ENCODE measurements at regions not wholly inside any gene's neighbourhood (a gene's known extent, or its start where the extent isn't known, plus 50 kb on each side); places are given as distances from the start of the nearest gene placed in this dataset.

- H3K4me1 Mint-ChIP-seq, result no peaks in the 10 kb centered on the region
- Histone ChIP-seq H3K4me3 (ENCODE audit: low read length) (no peak overlapping the region), H3K36me3 (ENCODE audit: control insufficient read depth, insufficient read depth, low read length) (no peaks in the 10 kb centered on the region), H3K9me3 (ENCODE audit: control insufficient read depth, insufficient read depth, low read length) (no peaks in the 10 kb centered on the region), H3K27ac (ENCODE audit: low read length) (no peak overlapping the region), H3K27me3 (ENCODE audit: control insufficient read depth, insufficient read depth, low read length) (no peaks in the 10 kb centered on the region), H3K4me1 (ENCODE audit: control insufficient read depth, insufficient read depth, low read length) (no peaks in the 10 kb centered on the region)
- no peaks in the 10 kb centered on the region for H3K36me3 Mint-ChIP-seq
- intact Hi-C loops (cut with micrococcal nuclease), result no loop called here
- ATAC-seq (no peak), DNase-seq (no peak)
- no peaks in the 10 kb centered on the region for H3K27me3 Mint-ChIP-seq (ENCODE audit: low read depth in 2 of 2)
- WGBS (ENCODE audit: insufficient coverage), result 81% methylated on average over 3 of the region's 3 CpGs
- no peak overlapping the region for H3K27ac Mint-ChIP-seq
- H3K9me3 Mint-ChIP-seq, result no peaks in the 10 kb centered on the region
- H3K4me3 Mint-ChIP-seq, result no peak overlapping the region
- no peak for TF ChIP-seq CTCF (IDR thresholded peaks at IDR 0.05)
These were observed 198.2 kb upstream of the CXorf66 start for GRCh38 chrX:140163371-140164159.

DNA sequence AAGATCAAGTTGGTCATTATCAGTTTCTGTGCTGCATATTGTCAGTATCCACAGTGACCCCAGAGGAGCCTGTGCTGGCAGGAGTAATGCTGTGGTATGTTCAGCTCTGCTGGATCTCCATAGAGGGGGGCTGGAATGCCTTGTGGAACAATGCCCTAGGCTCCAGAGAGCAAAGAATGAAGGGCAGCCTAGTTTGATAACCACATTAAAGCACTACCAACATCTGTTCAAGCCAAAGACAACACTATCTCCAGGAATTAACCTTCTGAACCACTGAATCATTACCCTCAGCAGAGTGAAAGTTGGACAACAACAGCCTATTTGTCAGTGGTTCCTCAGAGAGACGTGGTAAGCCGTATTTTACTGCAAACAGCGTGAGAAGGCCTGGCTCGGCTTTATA, 192.3 kb upstream of the CXorf66 start:
- H3K9me3 ChIP-seq (ENCODE audit: control insufficient read depth, insufficient read depth, low read length), result no peaks in the 10 kb centered on the region
- H3K4me1 Mint-ChIP-seq, result no peaks in the 10 kb centered on the region
- 75% methylated on average over 2 of the region's 4 CpGs for WGBS (ENCODE audit: insufficient coverage)
- no peak overlapping the region for H3K4me3 Mint-ChIP-seq
- H3K36me3 Mint-ChIP-seq, result no peaks in the 10 kb centered on the region
- H3K4me3 ChIP-seq (ENCODE audit: low read length), result no peak overlapping the region
- intact Hi-C loops (cut with micrococcal nuclease), result no loop called here
- no peaks in the 10 kb centered on the region for H3K27me3 ChIP-seq (ENCODE audit: control insufficient read depth, insufficient read depth, low read length)
- DNase-seq (no peak), ATAC-seq (no peak)
- H3K27ac Mint-ChIP-seq, result no peak overlapping the region
- no peaks in the 10 kb centered on the region for H3K36me3 ChIP-seq (ENCODE audit: control insufficient read depth, insufficient read depth, low read length)
- no peak overlapping the region for H3K27ac ChIP-seq (ENCODE audit: low read length)
- TF ChIP-seq CTCF (IDR thresholded peaks at IDR 0.05), result no peak
- H3K9me3 Mint-ChIP-seq, result no peaks in the 10 kb centered on the region
- H3K27me3 Mint-ChIP-seq (ENCODE audit: low read depth in 2 of 2), result peaks cover 0 to 17% of the 10 kb centered on the region in 2 donors
- H3K4me1 ChIP-seq (ENCODE audit: control insufficient read depth, insufficient read depth, low read length), result no peaks in the 10 kb centered on the region

DNA sequence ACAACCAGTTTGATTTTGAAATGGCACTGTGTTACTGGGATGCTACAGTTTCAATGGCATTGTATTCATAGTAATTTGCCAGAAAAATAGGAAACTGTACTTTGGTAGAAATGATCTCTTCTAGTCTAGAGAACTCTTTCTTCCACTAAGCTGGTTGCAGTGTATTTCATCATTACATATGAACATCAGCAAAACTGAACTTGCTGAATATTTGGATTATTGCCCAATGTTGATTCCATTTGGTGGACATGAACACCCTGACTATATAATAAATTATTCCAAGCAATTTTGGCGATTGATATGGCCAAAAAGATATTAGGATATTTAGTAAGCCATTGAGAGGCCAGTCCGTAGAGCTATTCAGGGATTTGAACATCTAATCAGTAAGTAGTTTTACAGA, 191.8 kb upstream of the CXorf66 start:
- no peaks in the 10 kb centered on the region for H3K36me3 ChIP-seq (ENCODE audit: control insufficient read depth, insufficient read depth, low read length)
- Mint-ChIP-seq H3K27ac (no peak overlapping the region), H3K9me3 (no peaks in the 10 kb centered on the region), H3K4me1 (no peaks in the 10 kb centered on the region), H3K4me3 (no peak overlapping the region), H3K27me3 (ENCODE audit: low read depth in 2 of 2) (peaks cover 0 to 21% of the 10 kb centered on the region in 2 donors), H3K36me3 (no peaks in the 10 kb centered on the region)
- no peak for DNase-seq
- TF ChIP-seq CTCF (IDR thresholded peaks at IDR 0.05), result no peak
- no peak overlapping the region for H3K4me3 ChIP-seq (ENCODE audit: low read length)
- H3K27ac ChIP-seq (ENCODE audit: low read length), result no peak overlapping the region
- no peaks in the 10 kb centered on the region for H3K9me3 ChIP-seq (ENCODE audit: control insufficient read depth, insufficient read depth, low read length)
- H3K4me1 ChIP-seq (ENCODE audit: control insufficient read depth, insufficient read depth, low read length), result no peaks in the 10 kb centered on the region
- no CpG with 5 or more reads among the region's 2 CpGs for WGBS (ENCODE audit: insufficient coverage)
- ATAC-seq, result no peak
- H3K27me3 ChIP-seq (ENCODE audit: control insufficient read depth, insufficient read depth, low read length), result no peaks in the 10 kb centered on the region
- intact Hi-C loops (cut with micrococcal nuclease), result no loop called here

GRCh38 chrX:140151316-140151715, 186.0 kb upstream of the CXorf66 start:
- DNase-seq (no peak), ATAC-seq (no peak)
- 88% methylated on average over 3 of the region's 4 CpGs for WGBS (ENCODE audit: insufficient coverage)
- Histone ChIP-seq H3K4me3 (ENCODE audit: low read length) (no peak overlapping the region), H3K9me3 (ENCODE audit: control insufficient read depth, insufficient read depth, low read length) (no peaks in the 10 kb centered on the region), H3K27ac (ENCODE audit: low read length) (no peak overlapping the region), H3K36me3 (ENCODE audit: control insufficient read depth, insufficient read depth, low read length) (no peaks in the 10 kb centered on the region), H3K27me3 (ENCODE audit: control insufficient read depth, insufficient read depth, low read length) (no peaks in the 10 kb centered on the region), H3K4me1 (ENCODE audit: control insufficient read depth, insufficient read depth, low read length) (no peaks in the 10 kb centered on the region)
- Mint-ChIP-seq H3K36me3 (no peaks in the 10 kb centered on the region), H3K27ac (no peak overlapping the region), H3K4me1 (no peaks in the 10 kb centered on the region), H3K9me3 (no peaks in the 10 kb centered on the region), H3K27me3 (ENCODE audit: low read depth in 2 of 2) (peaks cover 0 to 21% of the 10 kb centered on the region in 2 donors), H3K4me3 (no peak overlapping the region)
- intact Hi-C loops (cut with micrococcal nuclease), result no loop called here
- no peak for TF ChIP-seq CTCF (IDR thresholded peaks at IDR 0.05)
